ENCODE measurements at regions not wholly inside any gene's neighbourhood (a gene's known extent, or its start where the extent isn't known, plus 50 kb on each side); places are given as distances from the start of the nearest gene placed in this dataset.

GRCh38 chr5:60335913-60336312, 364.1 kb downstream of the DEPDC1B start:
- Histone ChIP-seq H3K27me3 (replicated peaks in 1 of 4; ENCODE audit: control extremely low read depth in 1 of 4, control insufficient read depth in 3 of 4, insufficient read depth in 4 of 4, low read length in 3 of 4) (no peaks in the 10 kb centered on the region), H3K4me2 (replicated peaks; ENCODE audit: low read depth, low read length, poor library complexity, severe bottlenecking) (no peak overlapping the region), H3K9me3 (ENCODE audit: control extremely low read depth in 1 of 3, control insufficient read depth in 2 of 3, insufficient read depth in 1 of 3, low read length in 2 of 3) (no peaks in the 10 kb centered on the region), H3K4me1 (ENCODE audit: control insufficient read depth in 2 of 2, insufficient read depth in 2 of 2, low read length in 2 of 2) (peaks cover 3 to 4% of the 10 kb centered on the region in 2 donors), H3K36me3 (replicated peaks in 1 of 2; ENCODE audit: control extremely low read depth in 1 of 2, control insufficient read depth in 1 of 2, extremely low read depth in 1 of 2, insufficient read depth in 2 of 2, low read length in 1 of 2) (no peaks in the 10 kb centered on the region), H3K79me2 (ENCODE audit: control insufficient read depth, insufficient read depth, low read length) (no peaks in the 10 kb centered on the region), H3K9ac (ENCODE audit: low read length) (no peak overlapping the region), H2AFZ (ENCODE audit: insufficient read depth, low read depth, low read length, poor library complexity, severe bottlenecking) (no peak overlapping the region), H3K27ac (ENCODE audit: low read length in 2 of 2) (no peak overlapping the region), H3K4me3 (ENCODE audit: control extremely low read depth in 1 of 5, extremely low read depth in 1 of 5, insufficient read depth in 1 of 5, low read depth in 2 of 5, low read length in 4 of 5) (no peak overlapping the region), H4K20me1 (ENCODE audit: control insufficient read depth, insufficient read depth, low read length, poor library complexity, severe bottlenecking) (no peaks in the 10 kb centered on the region)
- H3K4me1 Mint-ChIP-seq, result peaks cover 10% of the 10 kb centered on the region
- DNase-seq (no peak), ATAC-seq (ENCODE audit: low read depth) (no peak)
- no CpG with 5 or more reads among the region's 2 CpGs for WGBS (ENCODE audit: insufficient coverage)
- intact Hi-C loops (cut with micrococcal nuclease), result no loop called here
- no peak overlapping the region for H3K27ac Mint-ChIP-seq
- no peaks in the 10 kb centered on the region for H3K27me3 Mint-ChIP-seq
- CTCF ChIA-PET, result no interaction called here
- no peaks in the 10 kb centered on the region for H3K9me3 Mint-ChIP-seq (ENCODE audit: insufficient read depth)
- POLR2A ChIA-PET, result no interaction called here
- H3K4me3 Mint-ChIP-seq, result no peak overlapping the region
- no peak for TF ChIP-seq CTCF (IDR thresholded peaks at IDR 0.05)
- no peak for TF ChIP-seq EZH2 (IDR thresholded peaks at IDR 0.05; ENCODE audit: borderline replicate concordance, insufficient read depth, low read depth, low read length, poor library complexity, severe bottlenecking)

- ChIA-PET CTCF (no interaction called here), POLR2A (no interaction called here)
- no peak overlapping the region for H3K4me3 ChIP-seq (ENCODE audit: control extremely low read depth in 1 of 5, extremely low read depth in 1 of 5, insufficient read depth in 1 of 5, low read depth in 2 of 5, low read length in 4 of 5)
- no peak overlapping the region for H3K27ac Mint-ChIP-seq
- no peaks in the 10 kb centered on the region for H3K9me3 Mint-ChIP-seq (ENCODE audit: insufficient read depth)
- H2AFZ ChIP-seq (ENCODE audit: insufficient read depth, low read depth, low read length, poor library complexity, severe bottlenecking), result no peak overlapping the region
- intact Hi-C loops (cut with micrococcal nuclease), result no loop called here
- no peaks in the 10 kb centered on the region for H3K79me2 ChIP-seq (ENCODE audit: control insufficient read depth, insufficient read depth, low read length)
- H4K20me1 ChIP-seq (ENCODE audit: control insufficient read depth, insufficient read depth, low read length, poor library complexity, severe bottlenecking), result no peaks in the 10 kb centered on the region
- ATAC-seq (ENCODE audit: low read depth), result no peak
- no peak overlapping the region for H3K4me3 Mint-ChIP-seq
- DNase-seq, result no peak
- no peaks in the 10 kb centered on the region for H3K27me3 ChIP-seq (replicated peaks in 1 of 4; ENCODE audit: control extremely low read depth in 1 of 4, control insufficient read depth in 3 of 4, insufficient read depth in 4 of 4, low read length in 3 of 4)
- no peaks in the 10 kb centered on the region for H3K27me3 Mint-ChIP-seq
- H3K36me3 ChIP-seq (replicated peaks in 1 of 2; ENCODE audit: control extremely low read depth in 1 of 2, control insufficient read depth in 1 of 2, extremely low read depth in 1 of 2, insufficient read depth in 2 of 2, low read length in 1 of 2), result no peaks in the 10 kb centered on the region
- no peak overlapping the region for H3K9ac ChIP-seq (ENCODE audit: low read length)
- no peak overlapping the region for H3K27ac ChIP-seq (ENCODE audit: low read length in 2 of 2)
- H3K4me1 ChIP-seq (ENCODE audit: control insufficient read depth in 2 of 2, insufficient read depth in 2 of 2, low read length in 2 of 2), result peaks cover 2% of the 10 kb centered on the region in 2 donors
- no CpG with 5 or more reads among the region's 2 CpGs for WGBS (ENCODE audit: insufficient coverage)
- TF ChIP-seq CTCF (IDR thresholded peaks at IDR 0.05), result no peak
- no peak for TF ChIP-seq EZH2 (IDR thresholded peaks at IDR 0.05; ENCODE audit: borderline replicate concordance, insufficient read depth, low read depth, low read length, poor library complexity, severe bottlenecking)
- H3K9me3 ChIP-seq (ENCODE audit: control extremely low read depth in 1 of 3, control insufficient read depth in 2 of 3, insufficient read depth in 1 of 3, low read length in 2 of 3), result peaks cover 0 to 3% (median 0%) of the 10 kb centered on the region in 3 donors
- H3K4me2 ChIP-seq (replicated peaks; ENCODE audit: low read depth, low read length, poor library complexity, severe bottlenecking), result no peak overlapping the region
- peaks cover 3% of the 10 kb centered on the region for H3K4me1 Mint-ChIP-seq
Observed at GRCh38 chr5:60334281-60334713, 365.7 kb downstream of the DEPDC1B start.
